T-cell (primary cell): ENCODE measurements at regions not wholly inside any gene's neighbourhood (a gene's known extent, or its start where the extent isn't known, plus 50 kb on each side); places are given as distances from the start of the nearest gene placed in this dataset.

ENCODE experiments used
- ATAC-seq, 4 experiments: fragments of 200-7000 bp in 3 of 4; fragments of 150-1000 bp in 1 of 4; cut with Tn5 transposase; replicated peaks in 1 of 4; 1 replicate in 3 of 4; 2 replicates in 1 of 4; pipeline ENCODE4 v1.10.0; 2021; ENCODE audit warnings: moderate library complexity in 3 of 4, mild to moderate bottlenecking in 2 of 4, moderate number of reproducible peaks in 1 of 4
- CTCF ChIA-PET, 2 donors: fragments of 300-600 bp; sonication (Branson Sonifier 250); formaldehyde crosslinking; loops; one replicate each; lab custom pipeline; 2022; ENCODE audit warnings: antibody characterized with exemption in 2 of 2; lab: Charles Lee
- POLR2A ChIA-PET, 2 donors: fragments of 300-600 bp; sonication (Branson Sonifier 250); formaldehyde crosslinking; loops; one replicate each; lab custom pipeline; 2022; ENCODE audit warnings: antibody characterized with exemption in 2 of 2; lab: Charles Lee
- DNase-seq, 35 experiments: peaks; one replicate each; pipeline versions ENCODE4 v3.0.0 to v3.0.0-alpha.2; 2013 to 2023
- H3K27ac ChIP-seq: one replicate; pipeline ENCODE4 v1.5.1; 2013; ENCODE audit warnings: low read length
- H3K27me3 ChIP-seq, 2 experiments: replicated peaks in 1 of 2; 1 replicate in 1 of 2; 2 replicates in 1 of 2; pipeline versions ENCODE4 v1.6.1 to v1.7.0; 2013; ENCODE audit warnings: low read length in 1 of 2, mixed read lengths in 1 of 2; ENCODE audit not compliant: control insufficient read depth in 2 of 2, insufficient read depth in 2 of 2; ENCODE audit errors: extremely low read depth in 1 of 2
- H3K36me3 ChIP-seq, 2 donors: 1 replicate in 1 of 2; 2 replicates in 1 of 2; pipeline versions ENCODE4 v1.6.1 to v1.7.0; 2013; ENCODE audit warnings: low read length in 1 of 2; ENCODE audit not compliant: control insufficient read depth in 2 of 2, insufficient read depth in 1 of 2; ENCODE audit errors: extremely low read depth in 1 of 2
- H3K4me1 ChIP-seq, 2 experiments: 1 replicate in 1 of 2; 2 replicates in 1 of 2; pipeline versions ENCODE4 v1.6.1 to v1.7.0; 2013; ENCODE audit warnings: low read length in 2 of 2, mixed read lengths in 1 of 2; ENCODE audit not compliant: insufficient read depth in 2 of 2, control insufficient read depth in 1 of 2; ENCODE audit errors: extremely low read depth in 1 of 2
- H3K4me3 ChIP-seq, 2 donors: 1 replicate in 1 of 2; 2 replicates in 1 of 2; pipeline versions ENCODE4 v1.5.1 to v1.7.0; 2013; ENCODE audit warnings: mild to moderate bottlenecking in 2 of 2, low read length in 1 of 2, moderate library complexity in 1 of 2; ENCODE audit not compliant: control insufficient read depth in 1 of 2; ENCODE audit errors: extremely low read depth in 1 of 2
- H3K9me3 ChIP-seq: 2 replicates; pipeline ENCODE4 v1.7.0; 2013
- H3K27ac Mint-ChIP-seq, 2 donors: one replicate each; pipeline ENCODE4 v1.8.0; 2020 to 2021; ENCODE audit warnings: mild to moderate bottlenecking in 2 of 2, mixed read lengths in 2 of 2
- H3K27me3 Mint-ChIP-seq, 2 donors: one replicate each; pipeline ENCODE4 v1.8.0; 2021 to 2022; ENCODE audit warnings: mixed read lengths in 2 of 2
- H3K36me3 Mint-ChIP-seq: one replicate; pipeline ENCODE4 v1.8.0; 2021; ENCODE audit warnings: mixed read lengths
- H3K4me1 Mint-ChIP-seq, 3 donors: one replicate each; pipeline ENCODE4 v1.8.0; 2020 to 2022; ENCODE audit warnings: mixed read lengths in 3 of 3, mild to moderate bottlenecking in 1 of 3
- H3K4me3 Mint-ChIP-seq, 3 donors: one replicate each; pipeline ENCODE4 v1.8.0; 2020 to 2022; ENCODE audit warnings: mild to moderate bottlenecking in 3 of 3, mixed read lengths in 3 of 3, moderate library complexity in 3 of 3
- H3K9me3 Mint-ChIP-seq, 3 donors: one replicate each; pipeline ENCODE4 v1.8.0; 2020 to 2022; ENCODE audit warnings: mixed read lengths in 3 of 3
- WGBS: methylation state at CpG from one replicate; pipeline ENCODE4 v1.1.5; 2013; ENCODE audit warnings: missing lambda C conversion rate; ENCODE audit not compliant: insufficient coverage; 5-methylcytosine and 5-hydroxymethylcytosine counted together

- Histone ChIP-seq H3K36me3 (no peaks in the 10 kb centered on the region), H3K27me3 (no peaks in the 10 kb centered on the region), H3K27ac (no peak overlapping the region), H3K4me3 (no peak overlapping the region), H3K4me1 (no peaks in the 10 kb centered on the region), H3K9me3 (no peaks in the 10 kb centered on the region)
- peaks cover 0 to 11% (median 4%) of the 10 kb centered on the region in 3 donors for H3K9me3 Mint-ChIP-seq
- H3K4me3 Mint-ChIP-seq = no peak overlapping the region
- H3K27ac Mint-ChIP-seq = no peak overlapping the region
- 60% methylated on average over 1 of the region's 2 CpGs for WGBS
- no peaks in the 10 kb centered on the region for H3K36me3 Mint-ChIP-seq
- peaks cover 0 to 4% of the 10 kb centered on the region in 2 donors for H3K27me3 Mint-ChIP-seq
- DNase-seq = no peak
- no peak for ATAC-seq
- ChIA-PET CTCF (no interaction called here), POLR2A (no interaction called here)
- no peaks in the 10 kb centered on the region for H3K4me1 Mint-ChIP-seq
Observed at GRCh38 chr16:47995354-47995753, 160.4 kb downstream of the ABCC12 start.

GRCh38 chr16:47991491-47991890 lies 164.3 kb downstream of the ABCC12 start:
- Histone ChIP-seq H3K4me1 (no peaks in the 10 kb centered on the region), H3K9me3 (no peaks in the 10 kb centered on the region)
- POLR2A ChIA-PET = no interaction called here

GRCh38 chr16:47990676-47991075 lies 165.1 kb downstream of the ABCC12 start:
- Histone ChIP-seq H3K4me3 (no peak overlapping the region), H3K9me3 (no peaks in the 10 kb centered on the region), H3K27ac (no peak overlapping the region), H3K36me3 (no peaks in the 10 kb centered on the region), H3K4me1 (no peaks in the 10 kb centered on the region), H3K27me3 (no peaks in the 10 kb centered on the region)
- WGBS = no CpG with 5 or more reads among the region's 2 CpGs
- no peak for ATAC-seq
- Mint-ChIP-seq H3K27ac (no peak overlapping the region), H3K9me3 (peaks cover 3 to 18% (median 11%) of the 10 kb centered on the region in 3 donors), H3K4me1 (no peaks in the 10 kb centered on the region), H3K27me3 (peaks cover 6 to 12% of the 10 kb centered on the region in 2 donors), H3K36me3 (no peaks in the 10 kb centered on the region), H3K4me3 (no peak overlapping the region)
- CTCF ChIA-PET = no interaction called here
- POLR2A ChIA-PET = no interaction called here
- no peak for DNase-seq

More at GRCh38 chr16:47991491-47991890, 164.3 kb downstream of the ABCC12 start:
- DNase-seq (no peak), ATAC-seq (no peak)
- CTCF ChIA-PET = no interaction called here
- H3K36me3 Mint-ChIP-seq = no peaks in the 10 kb centered on the region
- no peak overlapping the region for H3K4me3 ChIP-seq
- H3K36me3 ChIP-seq = no peaks in the 10 kb centered on the region
- H3K27ac ChIP-seq = no peak overlapping the region
- H3K9me3 Mint-ChIP-seq = peaks cover 3 to 17% (median 11%) of the 10 kb centered on the region in 3 donors
- WGBS = 100% methylated on average over 1 of the region's 2 CpGs
- no peaks in the 10 kb centered on the region for H3K4me1 Mint-ChIP-seq
- no peak overlapping the region for H3K27ac Mint-ChIP-seq
- H3K27me3 ChIP-seq = no peaks in the 10 kb centered on the region
- no peak overlapping the region for H3K4me3 Mint-ChIP-seq
- H3K27me3 Mint-ChIP-seq = peaks cover 5 to 10% of the 10 kb centered on the region in 2 donors

GRCh38 chr16:47987136-47987535 lies 168.7 kb downstream of the ABCC12 start:
- ChIA-PET POLR2A (no interaction called here), CTCF (no interaction called here)
- H3K9me3 Mint-ChIP-seq = peaks cover 3 to 18% (median 7%) of the 10 kb centered on the region in 3 donors
- ATAC-seq = no peak
- Histone ChIP-seq H3K27me3 (no peaks in the 10 kb centered on the region), H3K4me3 (no peak overlapping the region), H3K4me1 (no peaks in the 10 kb centered on the region), H3K36me3 (no peaks in the 10 kb centered on the region), H3K9me3 (no peaks in the 10 kb centered on the region), H3K27ac (no peak overlapping the region)
- H3K4me3 Mint-ChIP-seq = no peak overlapping the region
- H3K36me3 Mint-ChIP-seq = no peaks in the 10 kb centered on the region
- 81% methylated on average over 2 of the region's 2 CpGs for WGBS
- H3K4me1 Mint-ChIP-seq = no peaks in the 10 kb centered on the region
- H3K27me3 Mint-ChIP-seq = peaks cover 17 to 19% of the 10 kb centered on the region in 2 donors
- DNase-seq = no peak
- no peak overlapping the region for H3K27ac Mint-ChIP-seq

GRCh38 chr16:47986031-47986430 lies 169.8 kb downstream of the ABCC12 start:
- no peak for ATAC-seq
- peaks cover 17 to 19% of the 10 kb centered on the region in 2 donors for H3K27me3 Mint-ChIP-seq
- H3K27ac Mint-ChIP-seq = no peak overlapping the region
- H3K9me3 Mint-ChIP-seq = peaks cover 3 to 18% (median 7%) of the 10 kb centered on the region in 3 donors
- no peaks in the 10 kb centered on the region for H3K27me3 ChIP-seq
- H3K36me3 Mint-ChIP-seq = no peaks in the 10 kb centered on the region
- no peak overlapping the region for H3K27ac ChIP-seq
- DNase-seq = no peak
- H3K9me3 ChIP-seq = no peaks in the 10 kb centered on the region
- H3K4me3 Mint-ChIP-seq = no peak overlapping the region
- ChIA-PET POLR2A (no interaction called here), CTCF (interaction anchor here in 1 of 2 donors (0.5 kb wide), 1 partner anchor 82 kb away, joined by 3 read pairs; no protein-coding TSS in a partner anchor)
- H3K4me3 ChIP-seq = no peak overlapping the region
- no peaks in the 10 kb centered on the region for H3K36me3 ChIP-seq
- H3K4me1 ChIP-seq = no peaks in the 10 kb centered on the region
- no peaks in the 10 kb centered on the region for H3K4me1 Mint-ChIP-seq

- Histone ChIP-seq H3K27ac (no peak overlapping the region), H3K27me3 (no peaks in the 10 kb centered on the region), H3K4me1 (no peaks in the 10 kb centered on the region), H3K36me3 (no peaks in the 10 kb centered on the region), H3K9me3 (no peaks in the 10 kb centered on the region), H3K4me3 (no peak overlapping the region)
- Mint-ChIP-seq H3K4me3 (no peak overlapping the region), H3K36me3 (no peaks in the 10 kb centered on the region), H3K27ac (no peak overlapping the region), H3K27me3 (peaks cover 17 to 18% of the 10 kb centered on the region in 2 donors), H3K9me3 (peaks cover 3 to 9% (median 3%) of the 10 kb centered on the region in 3 donors), H3K4me1 (no peaks in the 10 kb centered on the region)
- POLR2A ChIA-PET = interaction anchor here in 1 of 2 donors (0.6 kb wide), 1 partner anchor 821 kb away, joined by 3 read pairs; no protein-coding TSS in a partner anchor
- no peak for DNase-seq
- ATAC-seq = no peak
- CTCF ChIA-PET = no interaction called here
Observed at GRCh38 chr16:47984669-47985068, 171.1 kb downstream of the ABCC12 start.
